Lung (tissue), 11 donors: ENCODE measurements at regions not wholly inside any gene's neighbourhood (a gene's known extent, or its start where the extent isn't known, plus 50 kb on each side); places are given as distances from the start of the nearest gene placed in this dataset.

Experiments used
- ATAC-seq: fragments of 200-7000 bp; cut with Tn5 transposase; one replicate; pipeline ENCODE4 v1.9.1; 2020; ENCODE audit warnings: moderate number of reproducible peaks; ENCODE audit not compliant: insufficient read depth, low FRiP score
- DNase-seq, 3 donors: peaks; one replicate each; pipeline ENCODE4 v3.0.0-alpha.2; 2013 to 2017
- H3K27ac ChIP-seq, 2 donors: one replicate each; pipeline ENCODE4 v1.5.1; 2013; ENCODE audit warnings: mild to moderate bottlenecking in 2 of 2, moderate library complexity in 2 of 2, control low read depth in 1 of 2, inconsistent platforms in 1 of 2, low read depth in 1 of 2, low read length in 1 of 2
- H3K27me3 ChIP-seq, 3 donors: one replicate each; pipeline ENCODE4 v1.5.1; 2013; ENCODE audit warnings: low read length in 2 of 3; ENCODE audit not compliant: control insufficient read depth in 3 of 3, insufficient read depth in 3 of 3
- H3K36me3 ChIP-seq, 4 donors: one replicate each; pipeline ENCODE4 v1.5.1; 2013; ENCODE audit warnings: low read length in 4 of 4, mild to moderate bottlenecking in 1 of 4, moderate library complexity in 1 of 4; ENCODE audit not compliant: control insufficient read depth in 4 of 4, insufficient read depth in 4 of 4
- H3K4me1 ChIP-seq, 5 donors: one replicate each; pipeline ENCODE4 v1.5.1; 2013; ENCODE audit warnings: low read length in 5 of 5, mild to moderate bottlenecking in 2 of 5, moderate library complexity in 1 of 5; ENCODE audit not compliant: control insufficient read depth in 5 of 5, insufficient read depth in 5 of 5
- H3K4me3 ChIP-seq: one replicate; pipeline ENCODE4 v1.5.1; 2013; ENCODE audit warnings: mild to moderate bottlenecking, control low read depth, moderate library complexity
- H3K9ac ChIP-seq, 2 donors: one replicate each; pipeline ENCODE4 v1.5.1; 2013; ENCODE audit warnings: low read length in 2 of 2, control low read depth in 1 of 2; ENCODE audit not compliant: insufficient read depth in 1 of 2
- H3K9me3 ChIP-seq, 4 donors: one replicate each; pipeline ENCODE4 v1.5.1; 2013; ENCODE audit warnings: low read length in 3 of 4, mild to moderate bottlenecking in 1 of 4, moderate library complexity in 1 of 4; ENCODE audit not compliant: control insufficient read depth in 4 of 4, insufficient read depth in 3 of 4
- WGBS, 2 donors: extraction: QIAGEN DNeasy Blood & Tissue Kit; methylation state at CpG; one replicate each; pipeline ENCODE4 v1.1.7; 2013; 5-methylcytosine and 5-hydroxymethylcytosine counted together
- TF ChIP-seq, protein P1 (sequence below): IDR thresholded peaks from 2 replicates; pipeline ENCODE4 v1.5.1; 2012; ENCODE audit warnings: mild to moderate bottlenecking; ENCODE audit errors: control extremely low read depth, extremely low read depth
- donor health status: control.
- donor health status: control.
- donor health status: Bipolar disorder and iron deficiency.
- donor health status: healthy.
- donor health status: DM: yes; HTN: yes; CAD: no.

DNA sequence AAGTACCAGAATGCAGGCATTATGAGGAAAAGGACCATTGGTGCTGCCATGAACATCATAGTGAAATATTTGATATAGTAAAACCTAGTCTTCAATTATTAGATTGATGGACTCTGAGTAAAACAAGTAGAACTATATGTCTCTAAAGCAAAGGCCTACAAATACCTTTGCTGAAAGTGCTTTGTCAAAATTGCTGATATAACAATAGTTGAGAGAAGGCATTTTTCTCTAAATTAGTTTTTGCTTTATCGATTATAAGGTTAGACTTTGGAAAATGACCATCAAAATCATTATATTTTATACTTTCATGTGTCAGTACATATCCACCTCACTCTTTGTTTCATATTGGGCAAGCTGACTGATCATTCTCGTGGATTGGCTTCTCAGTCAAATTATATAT is 836.0 kb upstream of the FBXO33 start:
- no peak overlapping the region for H3K9ac ChIP-seq
- H3K9me3 ChIP-seq = no peaks in the 10 kb centered on the region
- no peaks in the 10 kb centered on the region for H3K36me3 ChIP-seq
- ATAC-seq = no peak
- DNase-seq = no peak
- H3K4me1 ChIP-seq = no peaks in the 10 kb centered on the region
- no peak overlapping the region for H3K4me3 ChIP-seq
- TF ChIP-seq, protein P1, sequence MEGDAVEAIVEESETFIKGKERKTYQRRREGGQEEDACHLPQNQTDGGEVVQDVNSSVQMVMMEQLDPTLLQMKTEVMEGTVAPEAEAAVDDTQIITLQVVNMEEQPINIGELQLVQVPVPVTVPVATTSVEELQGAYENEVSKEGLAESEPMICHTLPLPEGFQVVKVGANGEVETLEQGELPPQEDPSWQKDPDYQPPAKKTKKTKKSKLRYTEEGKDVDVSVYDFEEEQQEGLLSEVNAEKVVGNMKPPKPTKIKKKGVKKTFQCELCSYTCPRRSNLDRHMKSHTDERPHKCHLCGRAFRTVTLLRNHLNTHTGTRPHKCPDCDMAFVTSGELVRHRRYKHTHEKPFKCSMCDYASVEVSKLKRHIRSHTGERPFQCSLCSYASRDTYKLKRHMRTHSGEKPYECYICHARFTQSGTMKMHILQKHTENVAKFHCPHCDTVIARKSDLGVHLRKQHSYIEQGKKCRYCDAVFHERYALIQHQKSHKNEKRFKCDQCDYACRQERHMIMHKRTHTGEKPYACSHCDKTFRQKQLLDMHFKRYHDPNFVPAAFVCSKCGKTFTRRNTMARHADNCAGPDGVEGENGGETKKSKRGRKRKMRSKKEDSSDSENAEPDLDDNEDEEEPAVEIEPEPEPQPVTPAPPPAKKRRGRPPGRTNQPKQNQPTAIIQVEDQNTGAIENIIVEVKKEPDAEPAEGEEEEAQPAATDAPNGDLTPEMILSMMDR = no peak
- 72 to 79% methylated on average over 2 of the region's 2 CpGs for WGBS, 2 donors
- H3K27me3 ChIP-seq = no peaks in the 10 kb centered on the region
- no peak overlapping the region for H3K27ac ChIP-seq

DNA sequence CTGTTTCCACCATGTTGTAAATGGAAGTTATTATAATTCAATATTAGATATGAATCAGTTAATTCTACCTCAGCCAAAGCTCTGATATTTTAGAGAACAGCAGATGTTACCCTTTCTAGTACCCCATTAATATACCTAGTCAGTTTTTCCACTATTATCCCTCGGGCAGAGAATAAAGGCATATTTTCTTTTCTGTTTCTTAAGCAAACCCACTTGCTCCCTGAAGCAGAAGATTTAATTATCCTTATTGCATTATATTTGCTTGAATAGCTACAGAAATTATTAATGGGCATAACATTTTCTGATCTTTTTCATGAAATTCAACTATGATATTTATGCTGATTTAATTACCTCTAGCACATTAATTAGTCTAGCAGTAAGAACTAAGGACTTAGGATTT is 832.9 kb upstream of the FBXO33 start:
- DNase-seq (no peak), ATAC-seq (no peak)
- no peak overlapping the region for H3K27ac ChIP-seq
- no peaks in the 10 kb centered on the region for H3K27me3 ChIP-seq
- H3K4me1 ChIP-seq = no peaks in the 10 kb centered on the region
- WGBS, 2 donors = 32 to 87% methylated on average over 1 of the region's 1 CpG
- no peak overlapping the region for H3K9ac ChIP-seq
- no peaks in the 10 kb centered on the region for H3K36me3 ChIP-seq
- no peak overlapping the region for H3K4me3 ChIP-seq
- no peaks in the 10 kb centered on the region for H3K9me3 ChIP-seq
- TF ChIP-seq, protein P1 = no peak

DNA sequence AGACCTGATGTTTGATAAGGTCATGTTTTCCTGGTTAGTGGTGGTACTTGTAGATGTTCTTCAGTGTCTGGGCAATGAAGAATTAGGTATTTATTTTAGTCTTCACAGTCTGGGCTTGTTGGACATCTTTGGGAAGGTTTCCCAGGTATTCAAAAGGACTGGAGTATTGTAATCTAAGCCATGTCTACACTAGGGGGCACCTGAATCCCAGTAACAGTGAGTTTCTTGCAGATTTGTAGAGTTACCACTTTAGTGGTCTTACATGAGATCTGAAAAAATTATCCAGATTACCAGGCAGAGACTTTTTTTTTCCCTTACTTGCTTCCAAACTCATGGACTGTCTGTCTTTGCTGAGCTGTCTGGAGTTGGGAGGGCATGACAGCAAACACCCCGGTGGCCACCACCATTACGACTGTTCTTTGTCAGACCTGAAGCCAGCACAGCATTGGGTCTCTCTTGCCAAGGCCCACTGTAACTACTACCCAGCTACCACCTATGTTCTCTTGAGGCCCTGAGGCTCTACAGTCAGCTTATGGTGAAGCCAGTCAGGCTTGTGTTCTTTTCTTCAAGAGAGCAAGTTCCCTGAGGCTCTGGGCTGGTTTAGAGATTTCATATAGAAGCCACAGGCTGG is 820.7 kb upstream of the FBXO33 start:
- Histone ChIP-seq H3K27me3 (no peaks in the 10 kb centered on the region), H3K4me3 (no peak overlapping the region), H3K9ac (no peak overlapping the region), H3K36me3 (no peaks in the 10 kb centered on the region), H3K27ac (no peak overlapping the region), H3K9me3 (peaks cover 0 to 2% (median 0%) of the 10 kb centered on the region in 4 donors), H3K4me1 (no peaks in the 10 kb centered on the region)
- TF ChIP-seq, protein P1 = no peak
- DNase-seq = peak in 1 of 3 donors; percentile 9
- 90 to 93% methylated on average over 2 of the region's 2 CpGs for WGBS, 2 donors
- no peak for ATAC-seq

DNA sequence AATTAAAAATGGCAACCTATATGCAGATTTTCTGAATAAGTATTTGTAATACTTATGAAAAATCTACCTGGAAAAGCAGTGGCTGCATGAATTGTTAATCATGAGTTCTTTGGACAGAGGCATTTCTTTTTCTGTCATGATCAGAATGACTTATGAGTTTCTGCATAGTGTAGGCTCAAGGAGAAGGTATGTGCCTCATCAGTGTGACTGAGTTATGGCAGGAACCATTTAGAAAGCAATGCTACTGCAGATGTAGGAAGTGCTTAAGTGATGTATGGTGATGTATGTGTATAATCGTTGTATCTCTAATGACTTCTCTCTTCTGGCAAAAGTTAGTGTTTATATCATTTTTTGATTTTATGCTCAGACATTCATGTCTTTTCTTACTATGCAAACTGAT is 816.4 kb upstream of the FBXO33 start:
- H3K9ac ChIP-seq = no peak overlapping the region
- no peaks in the 10 kb centered on the region for H3K36me3 ChIP-seq
- no peak for ATAC-seq
- WGBS, 2 donors = 20 to 32% methylated on average over 1 of the region's 1 CpG
- no peak for DNase-seq
- no peaks in the 10 kb centered on the region for H3K4me1 ChIP-seq
- no peak overlapping the region for H3K4me3 ChIP-seq
- no peak overlapping the region for H3K27ac ChIP-seq
- TF ChIP-seq, protein P1 = no peak
- H3K9me3 ChIP-seq = peaks cover 0 to 2% (median 0%) of the 10 kb centered on the region in 4 donors
- no peaks in the 10 kb centered on the region for H3K27me3 ChIP-seq
